SK-N-SH treated with all-trans-retinoic acid at 6 μM for 48 hours (cell line): ENCODE measurements at regions not wholly inside any gene's neighbourhood (a gene's known extent, or its start where the extent isn't known, plus 50 kb on each side); places are given as distances from the start of the nearest gene placed in this dataset.

Source experiments
- ARNTL ChIP-seq: fragments of 450-650 bp; formaldehyde crosslinking; IDR thresholded peaks from 2 replicates; pipeline ENCODE4 v1.5.0; 2020; ENCODE audit warnings: low read depth, mild to moderate bottlenecking, moderate library complexity, borderline replicate concordance
- BACH2 ChIP-seq: fragments of 250-450 bp; sonication (Bioruptor Pico); IDR thresholded peaks from 2 replicates; pipeline ENCODE4 v1.9.0; 2021; ENCODE audit warnings: mild to moderate bottlenecking, borderline replicate concordance
- CREB5 ChIP-seq: fragments of 250-450 bp; sonication (Bioruptor Pico); IDR thresholded peaks from 2 replicates; pipeline ENCODE4 v1.5.1; 2020; ENCODE audit warnings: low read depth, mild to moderate bottlenecking, moderate library complexity
- CSDC2 ChIP-seq: fragments of 250-450 bp; sonication (Bioruptor Pico); IDR thresholded peaks from 2 replicates; pipeline ENCODE4 v1.5.0; 2020; ENCODE audit warnings: mild to moderate bottlenecking, moderate library complexity
- OSR1 ChIP-seq: fragments of 250-450 bp; sonication (Bioruptor Pico); IDR thresholded peaks from 2 replicates; pipeline ENCODE4 v1.8.0; 2022; ENCODE audit warnings: moderate library complexity, mild to moderate bottlenecking, inconsistent platforms
- PATZ1 ChIP-seq: fragments of 250-450 bp; sonication (Bioruptor Pico); IDR thresholded peaks from 2 replicates; pipeline ENCODE4 v1.8.0; 2020; ENCODE audit warnings: mild to moderate bottlenecking, moderate library complexity, borderline replicate concordance
- RARB ChIP-seq: fragments of 250-450 bp; sonication (Bioruptor Pico); IDR thresholded peaks from 2 replicates; pipeline ENCODE4 v1.8.0; 2021; ENCODE audit warnings: mild to moderate bottlenecking, moderate library complexity
- ZFP30 ChIP-seq: fragments of 450-650 bp; formaldehyde crosslinking; IDR thresholded peaks from 2 replicates; pipeline ENCODE4 v1.5.0; 2022; ENCODE audit warnings: mild to moderate bottlenecking, moderate library complexity
- ZNF565 ChIP-seq: fragments of 450-650 bp; formaldehyde crosslinking; conservative IDR thresholded peaks from 2 replicates; pipeline ENCODE4 v1.5.0; 2020; ENCODE audit warnings: low read depth, mild to moderate bottlenecking, moderate library complexity

GRCh38 chr3:146889626-146890025 lies 284.5 kb upstream of the PLSCR5 start:
- TF ChIP-seq PATZ1 (CRISPR knock-in tag) (no peak), CSDC2 (no peak), CREB5 (CRISPR knock-in tag) (no peak), ZFP30 (no peak), RARB (CRISPR knock-in tag) (no peak), BACH2 (CRISPR knock-in tag) (no peak), ARNTL (CRISPR knock-in tag) (no peak), ZNF565 (no peak), OSR1 (no peak)
